ENCODE measurements at regions not wholly inside any gene's neighbourhood (a gene's known extent, or its start where the extent isn't known, plus 50 kb on each side); places are given as distances from the start of the nearest gene placed in this dataset.
"Not testable (repeated sequence)": the region's sequence is repeated elsewhere in the genome, so short reads cannot be mapped to it uniquely, and the experiment has no call there.

- DNase-seq (ENCODE audit: low read depth, low spot score), result no peak
Measured at GRCh38 chr10:44733501-44734488, 177.3 kb upstream of the TMEM72 start.

- DNase-seq (ENCODE audit: low read depth, low spot score), result no peak
Measured at GRCh38 chr10:44742248-44742647, 168.9 kb upstream of the TMEM72 start.

GRCh38 chr10:44743535-44743934 is 167.6 kb upstream of the TMEM72 start:
- DNase-seq (ENCODE audit: low read depth, low spot score), result no peak

- no peak for DNase-seq (ENCODE audit: low read depth, low spot score)
Measured at GRCh38 chr10:44745920-44746319, 165.2 kb upstream of the TMEM72 start.

GRCh38 chr10:44747593-44748172 is 163.5 kb upstream of the TMEM72 start:
- no peak for DNase-seq (ENCODE audit: low read depth, low spot score)

GRCh38 chr10:44749151-44749550 is 162.0 kb upstream of the TMEM72 start:
- no peak for DNase-seq (ENCODE audit: low read depth, low spot score)

- peak; percentile 52 for DNase-seq (ENCODE audit: low read depth, low spot score)
Measured at GRCh38 chr10:44752451-44753441, 158.4 kb upstream of the TMEM72 start.

- not testable (repeated sequence) for DNase-seq (ENCODE audit: low read depth, low spot score)
Measured at GRCh38 chr10:44754355-44754754, 156.8 kb upstream of the TMEM72 start.

- DNase-seq (ENCODE audit: low read depth, low spot score), result no peak
Measured at GRCh38 chr10:44755481-44755880, 155.7 kb upstream of the TMEM72 start.

- DNase-seq (ENCODE audit: low read depth, low spot score), result no peak
Measured at GRCh38 chr10:44756216-44756615, 154.9 kb upstream of the TMEM72 start.

GRCh38 chr10:44757551-44758205 is 153.5 kb upstream of the TMEM72 start:
- no peak for DNase-seq (ENCODE audit: low read depth, low spot score)

GRCh38 chr10:44759122-44759521 is 152.0 kb upstream of the TMEM72 start:
- no peak for DNase-seq (ENCODE audit: low read depth, low spot score)

GRCh38 chr10:44760513-44760912 is 150.6 kb upstream of the TMEM72 start:
- DNase-seq (ENCODE audit: low read depth, low spot score), result no peak

- no peak for DNase-seq (ENCODE audit: low read depth, low spot score)
Measured at GRCh38 chr10:44761076-44761475, 150.1 kb upstream of the TMEM72 start.

GRCh38 chr10:44763331-44763730 is 147.8 kb upstream of the TMEM72 start:
- no peak for DNase-seq (ENCODE audit: low read depth, low spot score)

- no peak for DNase-seq (ENCODE audit: low read depth, low spot score)
Measured at GRCh38 chr10:44765299-44765698, 145.8 kb upstream of the TMEM72 start.

GRCh38 chr10:44766631-44767030 is 144.5 kb upstream of the TMEM72 start:
- DNase-seq (ENCODE audit: low read depth, low spot score), result no peak

- DNase-seq (ENCODE audit: low read depth, low spot score), result no peak
Measured at GRCh38 chr10:44769450-44769849, 141.7 kb upstream of the TMEM72 start.

GRCh38 chr10:44771233-44771995 is 139.7 kb upstream of the TMEM72 start:
- DNase-seq (ENCODE audit: low read depth, low spot score), result no peak

GRCh38 chr10:44773565-44773964 is 137.6 kb upstream of the TMEM72 start:
- no peak for DNase-seq (ENCODE audit: low read depth, low spot score)
